ENCODE measurements at regions not wholly inside any gene's neighbourhood (a gene's known extent, or its start where the extent isn't known, plus 50 kb on each side); places are given as distances from the start of the nearest gene placed in this dataset.

GRCh38 chr10:130998642-130999041 lies 312.9 kb downstream of the TCERG1L start:
- POLR2A ChIA-PET: no interaction called here
- H3K4me3 ChIP-seq (ENCODE audit: low read depth in 2 of 2, low read length in 2 of 2): no peak overlapping the region
- no TSS peak for BruUV-seq (replicated peaks)
- H3K36me3 ChIP-seq (ENCODE audit: control insufficient read depth, insufficient read depth, low read length): no peaks in the 10 kb centered on the region
- CTCF ChIA-PET: no interaction called here
- in situ Hi-C loops (cut with HindIII; ENCODE audit: low pct_unique_long_range_greater_than_20kb, low sequenced_read_pairs): no loop called here
- H3K27ac ChIP-seq (ENCODE audit: low read length): no peak overlapping the region
- no peaks in the 10 kb centered on the region for H3K4me1 ChIP-seq (ENCODE audit: control insufficient read depth, insufficient read depth, low read length)
- TF ChIP-seq TCF7L2 (IDR thresholded peaks at IDR 0.05; ENCODE audit: low read depth, low read length) (no peak), REST (IDR thresholded peaks at IDR 0.05; ENCODE audit: insufficient read depth in 1 of 2, low read depth in 2 of 2, low read length in 1 of 2) (no peak), SIN3A (IDR thresholded peaks at IDR 0.05; ENCODE audit: borderline replicate concordance, insufficient read depth, low read depth, low read length) (no peak), POLR2AphosphoS5 (IDR thresholded peaks at IDR 0.05; ENCODE audit: low read depth, low read length) (no peak)
- TF ChIP-seq, protein P1, sequence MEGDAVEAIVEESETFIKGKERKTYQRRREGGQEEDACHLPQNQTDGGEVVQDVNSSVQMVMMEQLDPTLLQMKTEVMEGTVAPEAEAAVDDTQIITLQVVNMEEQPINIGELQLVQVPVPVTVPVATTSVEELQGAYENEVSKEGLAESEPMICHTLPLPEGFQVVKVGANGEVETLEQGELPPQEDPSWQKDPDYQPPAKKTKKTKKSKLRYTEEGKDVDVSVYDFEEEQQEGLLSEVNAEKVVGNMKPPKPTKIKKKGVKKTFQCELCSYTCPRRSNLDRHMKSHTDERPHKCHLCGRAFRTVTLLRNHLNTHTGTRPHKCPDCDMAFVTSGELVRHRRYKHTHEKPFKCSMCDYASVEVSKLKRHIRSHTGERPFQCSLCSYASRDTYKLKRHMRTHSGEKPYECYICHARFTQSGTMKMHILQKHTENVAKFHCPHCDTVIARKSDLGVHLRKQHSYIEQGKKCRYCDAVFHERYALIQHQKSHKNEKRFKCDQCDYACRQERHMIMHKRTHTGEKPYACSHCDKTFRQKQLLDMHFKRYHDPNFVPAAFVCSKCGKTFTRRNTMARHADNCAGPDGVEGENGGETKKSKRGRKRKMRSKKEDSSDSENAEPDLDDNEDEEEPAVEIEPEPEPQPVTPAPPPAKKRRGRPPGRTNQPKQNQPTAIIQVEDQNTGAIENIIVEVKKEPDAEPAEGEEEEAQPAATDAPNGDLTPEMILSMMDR (IDR thresholded peaks at IDR 0.05): no peak
- ATAC-seq (no peak), DNase-seq (ENCODE audit: low read depth, low spot score) (no peak)
- H3K9me3 ChIP-seq (ENCODE audit: control insufficient read depth, insufficient read depth, low read depth, low read length): no peaks in the 10 kb centered on the region; the same call in 1 of the 2 replicates
- peaks cover 43% of the 10 kb centered on the region for H3K27me3 ChIP-seq (ENCODE audit: control insufficient read depth, insufficient read depth, low read length)
- intact Hi-C loops (cut with micrococcal nuclease; ENCODE audit: unreplicated experiment): no loop called here

- Histone ChIP-seq H3K4me3 (ENCODE audit: low read depth in 2 of 2, low read length in 2 of 2) (no peak overlapping the region), H3K9me3 (ENCODE audit: control insufficient read depth, insufficient read depth, low read depth, low read length) (no peaks in the 10 kb centered on the region; the same call in 1 of the 2 replicates), H3K36me3 (ENCODE audit: control insufficient read depth, insufficient read depth, low read length) (no peaks in the 10 kb centered on the region), H3K27ac (ENCODE audit: low read length) (no peak overlapping the region), H3K27me3 (ENCODE audit: control insufficient read depth, insufficient read depth, low read length) (peaks cover 40% of the 10 kb centered on the region), H3K4me1 (ENCODE audit: control insufficient read depth, insufficient read depth, low read length) (no peaks in the 10 kb centered on the region)
- ATAC-seq: no peak
- TF ChIP-seq REST (IDR thresholded peaks at IDR 0.05; ENCODE audit: insufficient read depth in 1 of 2, low read depth in 2 of 2, low read length in 1 of 2) (no peak), POLR2AphosphoS5 (IDR thresholded peaks at IDR 0.05; ENCODE audit: low read depth, low read length) (no peak), SIN3A (IDR thresholded peaks at IDR 0.05; ENCODE audit: borderline replicate concordance, insufficient read depth, low read depth, low read length) (no peak), TCF7L2 (IDR thresholded peaks at IDR 0.05; ENCODE audit: low read depth, low read length) (no peak)
- TF ChIP-seq, protein P1 (IDR thresholded peaks at IDR 0.05): no peak
- ChIA-PET CTCF (no interaction called here), POLR2A (no interaction called here)
- no peak for DNase-seq (ENCODE audit: low read depth, low spot score)
- no TSS peak for BruUV-seq (replicated peaks)
- in situ Hi-C loops (cut with HindIII; ENCODE audit: low pct_unique_long_range_greater_than_20kb, low sequenced_read_pairs): no loop called here
- intact Hi-C loops (cut with micrococcal nuclease; ENCODE audit: unreplicated experiment): no loop called here
Measured at GRCh38 chr10:130999376-131000202, 311.9 kb downstream of the TCERG1L start.
